ENCODE measurements at regions not wholly inside any gene's neighbourhood (a gene's known extent, or its start where the extent isn't known, plus 50 kb on each side); places are given as distances from the start of the nearest gene placed in this dataset.

GRCh38 chrX:150163221-150163930 is 199.7 kb upstream of the MAMLD1 start:
- H3K4me1 ChIP-seq (ENCODE audit: insufficient read depth, low read length): no peaks in the 10 kb centered on the region
- no peaks in the 10 kb centered on the region for H3K23me2 ChIP-seq (ENCODE audit: insufficient read length, low read depth, low read length, poor library complexity, severe bottlenecking)
- H3K27me3 ChIP-seq (ENCODE audit: insufficient read depth, low read length): no peaks in the 10 kb centered on the region
- H3K27ac ChIP-seq (ENCODE audit: insufficient read length, low read depth, low read length): no peak overlapping the region
- no peak overlapping the region for H3K4ac ChIP-seq (ENCODE audit: low read depth, low read length)
- H3K4me2 ChIP-seq (ENCODE audit: insufficient read depth, insufficient read length, low read length): no peak overlapping the region
- no peaks in the 10 kb centered on the region for H3K79me1 ChIP-seq (ENCODE audit: insufficient read depth, low read depth, low read length, poor library complexity, severe bottlenecking)
- H3T11ph ChIP-seq (ENCODE audit: low read length): no peak overlapping the region
- peaks cover 55% of the 10 kb centered on the region for H3K9me3 ChIP-seq (ENCODE audit: control insufficient read depth, low read depth, low read length)
- Mint-ChIP-seq H3K4me1 (no peaks in the 10 kb centered on the region), H3K27me3 (ENCODE audit: low read depth) (peaks cover 3% of the 10 kb centered on the region), H3K36me3 (ENCODE audit: insufficient read depth in 1 of 3, low read depth in 3 of 3) (no peaks in the 10 kb centered on the region), H3K9me3 (peaks cover 67 to 75% of the 10 kb centered on the region in 2 experiments), H3K4me3 (no peak overlapping the region), H3K27ac (no peak overlapping the region; a peak in 1 of 7 replicates)
- H4K91ac ChIP-seq (ENCODE audit: insufficient read length, low read depth, low read length): no peak overlapping the region
- H3K79me2 ChIP-seq (ENCODE audit: insufficient read depth, low read length): no peaks in the 10 kb centered on the region
- no peak overlapping the region for H3K14ac ChIP-seq (ENCODE audit: insufficient read depth, low read length)
- WGBS (ENCODE audit: extremely low coverage, insufficient read length, low lambda C conversion rate): no CpG with 5 or more reads among the region's 8 CpGs
- no peak for TF ChIP-seq CTCF (conservative IDR thresholded peaks at IDR 0.05)
- no peaks in the 10 kb centered on the region for H4K20me1 ChIP-seq (ENCODE audit: control insufficient read depth, insufficient read depth, insufficient read length)
- DNase-seq: no peak
- no peak overlapping the region for H4K8ac ChIP-seq (replicated peaks; ENCODE audit: insufficient read length, low read depth, low read length)
- H2BK20ac ChIP-seq (ENCODE audit: low read depth, low read length, poor library complexity, severe bottlenecking): no peak overlapping the region
- no peak overlapping the region for H3K56ac ChIP-seq (ENCODE audit: insufficient read length, low read depth, low read length)
- H2AK5ac ChIP-seq (ENCODE audit: insufficient read length, low read length): no peak overlapping the region
- no peak overlapping the region for H2BK120ac ChIP-seq (ENCODE audit: low read depth, low read length, poor library complexity, severe bottlenecking)
- H3K9ac ChIP-seq (ENCODE audit: extremely low read depth, insufficient read length, low read length): no peak overlapping the region
- H2BK12ac ChIP-seq (ENCODE audit: insufficient read length, low read depth, low read length): no peak overlapping the region
- H3K18ac ChIP-seq (ENCODE audit: insufficient read length, low read depth, low read length): no peak overlapping the region
- no peak overlapping the region for H2BK15ac ChIP-seq (ENCODE audit: low read depth, low read length)
- H3K23ac ChIP-seq (ENCODE audit: insufficient read length, low read depth, low read length): no peak overlapping the region
- no peak overlapping the region for H4K5ac ChIP-seq (ENCODE audit: insufficient read length, low read depth, low read length)
- H2BK5ac ChIP-seq (ENCODE audit: insufficient read length, low read length): no peak overlapping the region
- H2AFZ ChIP-seq (ENCODE audit: low read length): no peak overlapping the region
